ENCODE measurements at regions not wholly inside any gene's neighbourhood (a gene's known extent, or its start where the extent isn't known, plus 50 kb on each side); places are given as distances from the start of the nearest gene placed in this dataset.

DNA sequence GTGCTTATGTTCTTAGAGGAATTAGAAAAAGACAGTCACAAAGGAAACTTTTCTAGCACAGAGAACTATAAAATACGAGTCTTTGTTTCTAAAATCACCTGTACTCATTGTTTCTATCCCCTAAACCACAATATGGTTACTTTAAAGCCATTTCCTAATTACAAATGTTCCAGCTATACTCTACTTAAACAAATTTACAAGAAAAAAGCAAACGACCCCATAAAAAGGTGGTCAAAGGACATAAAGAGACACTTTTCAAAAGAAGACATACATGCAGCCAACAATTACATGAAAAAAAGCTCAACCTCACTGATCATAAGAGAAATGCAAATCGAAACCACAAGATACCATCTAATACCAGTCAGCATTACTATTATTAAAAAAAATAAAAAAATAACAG lies 447.3 kb downstream of the RAB28 start:
- no peak for DNase-seq

DNA sequence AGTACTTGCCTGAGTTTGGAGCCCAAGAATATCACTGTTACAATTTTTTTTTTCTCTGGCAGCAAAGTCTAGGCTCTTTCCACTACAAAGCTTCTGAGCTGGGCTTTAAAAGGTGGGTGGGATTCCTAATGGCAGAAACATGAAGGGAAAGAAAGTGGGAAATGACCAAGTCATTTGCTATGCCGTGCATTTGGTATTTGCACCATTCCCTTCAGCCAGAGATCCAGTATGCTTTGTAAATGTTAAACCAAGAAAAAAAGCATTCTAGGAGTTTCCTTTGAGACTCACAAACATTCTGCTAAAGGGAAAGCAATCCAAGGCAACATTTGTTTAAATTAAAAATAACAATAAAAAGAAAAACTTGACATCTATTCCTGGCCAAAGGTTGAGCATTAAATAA lies 451.2 kb downstream of the RAB28 start:
- peak; percentile 31 for DNase-seq

DNA sequence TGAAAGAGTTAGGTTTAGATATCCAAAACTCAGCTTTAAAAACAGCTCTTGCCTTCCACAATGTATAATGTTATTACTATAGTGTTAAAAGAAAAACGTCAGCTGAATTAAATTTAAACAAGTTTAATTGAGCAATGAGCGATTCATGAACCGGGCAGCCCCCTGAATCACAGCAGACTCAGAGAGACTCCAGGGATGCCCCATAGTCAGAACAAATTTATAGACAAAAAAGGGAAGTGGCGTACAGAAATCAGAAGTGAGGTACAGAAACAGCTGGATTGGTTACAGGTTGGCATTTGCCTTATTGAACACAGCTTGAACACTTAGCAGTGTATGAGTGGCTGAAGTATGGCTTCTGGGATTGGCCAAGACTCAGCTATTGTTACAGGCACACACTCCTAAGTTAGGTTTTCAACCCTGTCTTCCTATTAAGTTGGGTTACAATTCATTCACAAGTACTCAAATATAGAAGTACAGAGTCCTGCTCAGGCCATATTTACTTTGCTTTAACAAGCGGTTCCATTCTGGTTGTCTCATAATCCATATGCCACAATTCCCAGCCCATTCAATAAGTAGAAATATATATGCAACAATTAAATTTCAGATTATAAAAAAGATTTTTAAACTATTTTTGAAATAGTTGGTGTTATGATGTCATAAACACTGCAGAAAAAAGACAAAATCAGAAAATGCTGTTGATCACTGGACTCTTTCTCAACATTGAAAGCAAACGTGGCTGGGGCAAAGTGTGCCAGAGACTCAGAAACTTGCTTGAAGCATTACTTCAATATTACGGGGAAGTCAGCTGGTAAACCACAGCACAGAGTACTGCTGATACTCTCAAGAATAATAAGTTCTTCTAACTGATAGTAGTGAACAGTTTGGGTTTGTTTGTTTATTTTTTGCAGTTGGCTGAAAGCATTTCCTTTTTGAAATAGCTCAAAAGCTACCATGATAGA lies 459.7 kb downstream of the RAB28 start:
- no peak for DNase-seq

DNA sequence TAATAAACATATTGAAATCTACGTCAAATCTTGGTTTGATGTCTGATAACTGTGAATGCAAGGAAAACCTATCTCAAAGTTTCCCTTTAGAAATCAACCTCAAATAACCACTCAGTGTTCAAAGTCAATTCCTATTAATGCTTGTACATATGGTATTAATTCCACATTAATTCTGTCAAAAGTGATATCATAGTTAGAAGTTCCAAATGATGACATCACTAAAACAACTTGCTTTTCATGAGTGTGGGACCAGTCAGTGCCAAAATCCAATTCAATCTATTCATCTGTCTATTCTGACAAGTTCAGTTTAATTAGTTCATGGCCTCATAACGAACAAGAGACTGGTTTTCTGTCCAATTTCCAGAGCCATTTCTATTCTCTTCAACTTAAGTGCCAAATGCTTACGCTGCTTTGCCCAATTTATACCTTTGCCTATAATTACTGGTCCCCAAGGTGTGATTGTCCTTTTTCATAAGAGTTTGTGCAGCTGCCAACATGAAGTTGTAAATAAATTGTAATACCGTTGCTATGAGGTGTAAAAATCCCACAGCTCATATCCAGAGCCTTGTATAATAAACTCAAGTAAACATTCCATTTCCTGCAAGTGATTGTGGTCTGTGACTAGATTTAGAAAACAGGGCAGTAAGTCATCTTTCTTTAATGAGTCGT lies 476.2 kb downstream of the RAB28 start:
- no peak for DNase-seq

DNA sequence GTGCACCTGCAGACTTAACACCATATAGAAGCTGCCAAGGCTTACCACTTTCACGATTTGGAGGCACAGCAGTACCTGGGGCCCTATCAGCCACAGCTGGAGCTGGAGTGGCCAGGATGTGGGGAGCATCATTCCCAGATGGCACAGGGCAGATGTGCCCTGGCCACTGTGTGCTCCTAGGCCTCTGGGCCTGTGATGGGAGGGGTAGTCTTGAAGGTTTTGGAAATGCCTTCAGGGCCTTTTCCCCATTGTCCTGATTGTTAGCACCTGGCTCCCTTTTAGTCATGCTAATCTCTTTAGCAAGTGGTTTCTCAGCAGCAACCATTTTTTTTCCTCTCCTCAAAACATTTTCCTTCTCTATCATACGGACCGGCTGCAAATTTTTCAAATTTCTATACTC lies 490.2 kb downstream of the RAB28 start:
- no peak for DNase-seq

DNA sequence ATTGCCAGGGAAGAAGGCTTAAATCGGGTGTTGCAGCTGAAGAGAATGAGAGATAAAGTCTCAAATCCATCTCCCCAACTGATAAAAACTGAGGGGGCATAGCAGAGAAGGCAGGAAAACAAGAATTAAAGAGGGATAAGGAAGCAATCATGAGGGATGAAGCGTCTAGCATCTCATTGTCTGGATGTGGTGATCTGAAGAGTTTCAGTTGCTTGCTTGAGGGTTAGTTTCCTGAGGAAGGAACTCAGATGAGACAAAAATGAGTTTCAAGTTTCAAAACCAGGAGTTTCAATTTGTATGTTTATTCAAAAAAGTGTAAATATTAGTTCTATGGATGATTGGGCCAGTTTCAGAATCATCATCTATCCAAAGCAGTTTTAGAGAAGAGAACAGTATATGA lies 496.9 kb downstream of the RAB28 start:
- DNase-seq, result no peak

DNA sequence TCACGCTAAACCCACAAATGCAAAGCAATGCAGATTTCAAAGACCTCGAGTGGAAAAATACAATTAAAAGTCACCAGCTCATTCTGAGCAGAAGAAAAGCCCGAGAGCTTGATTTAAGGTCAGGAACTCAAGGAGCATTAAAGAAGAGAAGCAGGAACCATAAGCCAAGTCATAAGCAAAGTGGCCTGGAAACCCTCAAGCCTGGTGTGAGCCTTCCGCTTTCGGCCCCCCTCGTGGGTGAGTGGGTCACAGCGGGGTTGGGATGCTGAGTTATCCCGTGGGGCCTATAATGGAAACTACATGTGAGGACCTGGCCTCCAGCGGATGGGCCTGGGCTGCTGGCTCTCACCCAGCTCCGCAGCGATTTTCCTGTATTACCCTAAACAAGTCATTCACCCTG lies 504.3 kb downstream of the RAB28 start:
- DNase-seq, result peak; percentile 18

DNA sequence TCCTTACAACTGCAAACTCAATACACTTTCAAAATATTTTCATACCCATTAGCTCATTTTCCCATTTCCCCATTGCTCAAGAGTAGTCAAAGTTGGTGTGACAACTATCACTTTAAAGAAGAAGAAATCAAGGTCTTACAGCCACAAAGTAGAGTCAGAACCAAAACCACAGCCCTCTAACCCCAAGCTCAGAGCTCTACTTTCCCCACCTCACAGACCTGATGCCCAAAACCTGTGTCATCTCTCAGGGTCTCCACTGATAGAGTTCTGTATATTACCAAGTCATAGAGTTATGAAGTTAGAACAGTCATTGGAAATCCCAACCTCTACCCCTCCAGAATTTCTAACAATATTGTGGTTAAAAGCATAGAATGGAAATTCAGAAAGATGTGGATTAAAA lies 505.8 kb downstream of the RAB28 start:
- DNase-seq, result no peak

DNA sequence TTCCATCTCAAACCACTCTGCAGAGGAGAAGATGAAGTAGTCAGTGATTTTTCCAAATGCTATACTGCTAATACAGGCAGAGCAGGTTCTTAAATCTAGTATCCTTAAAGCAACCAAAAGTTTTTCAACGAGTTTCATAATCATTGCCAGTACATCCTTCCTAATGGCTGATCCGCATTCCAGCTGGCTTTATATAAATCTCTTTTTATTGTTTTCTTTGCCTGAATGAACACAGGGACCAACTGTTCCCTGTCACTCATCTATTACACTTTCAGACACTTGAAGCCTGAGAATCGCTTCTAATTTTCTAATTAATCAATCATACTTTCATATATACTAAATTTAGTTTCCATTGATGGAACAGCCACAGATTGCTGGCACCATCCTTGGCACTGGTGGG lies 508.6 kb downstream of the RAB28 start:
- no peak for DNase-seq

DNA sequence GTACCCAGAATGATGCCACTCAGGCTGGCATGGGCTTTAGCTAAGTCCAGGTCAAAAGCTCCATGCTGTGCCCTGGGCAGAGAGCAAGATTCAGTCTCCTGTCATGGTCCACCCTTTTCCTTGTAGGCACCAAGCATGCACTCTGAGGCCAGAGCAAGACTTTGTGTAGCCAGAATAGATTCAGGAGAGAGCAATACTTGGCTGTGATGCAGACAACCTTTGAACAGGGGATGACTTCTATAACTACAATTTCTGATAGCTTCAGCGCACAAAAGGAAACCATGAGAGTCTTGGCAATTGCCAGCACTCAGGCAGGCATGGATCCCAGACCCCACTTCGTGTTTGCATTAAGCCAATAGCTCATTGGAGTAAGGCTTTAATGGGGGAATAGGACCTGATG lies 510.6 kb downstream of the RAB28 start:
- DNase-seq, result no peak

DNA sequence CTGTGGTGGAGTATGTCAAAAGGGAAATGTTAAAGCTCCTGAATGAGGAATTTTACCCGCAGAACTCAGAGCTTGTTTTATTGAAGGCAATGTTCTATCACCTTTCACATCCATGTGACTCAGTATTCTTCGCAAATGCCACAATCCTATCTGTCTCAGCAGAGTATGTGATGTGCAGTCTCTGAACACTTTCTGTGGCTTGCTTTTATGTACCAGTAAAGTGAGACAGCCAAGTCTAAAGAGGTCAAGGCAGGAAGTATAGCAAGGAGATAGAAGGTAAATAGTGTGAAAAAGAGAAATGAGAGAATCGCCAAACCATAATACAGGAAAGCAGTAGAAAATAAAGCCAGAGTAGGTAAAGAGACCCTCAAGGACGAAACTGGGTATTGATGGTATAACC lies 515.8 kb downstream of the RAB28 start:
- no peak for DNase-seq

DNA sequence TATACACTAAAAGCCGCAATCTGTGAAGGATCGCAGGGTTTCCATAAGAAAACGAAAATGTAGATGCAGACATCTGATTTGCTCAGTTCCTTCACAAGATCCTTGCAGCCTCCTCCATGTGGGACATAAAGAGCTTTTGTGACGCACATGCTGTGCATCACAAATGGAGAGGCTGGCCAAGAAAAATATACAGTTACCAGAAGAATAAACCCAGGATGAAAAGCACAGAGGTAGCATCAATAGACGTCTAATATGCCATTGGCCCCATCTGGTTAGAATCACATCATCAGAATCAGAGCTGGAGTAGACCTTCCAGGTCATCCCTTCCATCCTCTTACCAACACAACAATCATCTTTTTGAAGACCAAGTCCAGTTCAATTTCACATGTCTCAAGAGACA lies 517.4 kb downstream of the RAB28 start:
- DNase-seq, result no peak

DNA sequence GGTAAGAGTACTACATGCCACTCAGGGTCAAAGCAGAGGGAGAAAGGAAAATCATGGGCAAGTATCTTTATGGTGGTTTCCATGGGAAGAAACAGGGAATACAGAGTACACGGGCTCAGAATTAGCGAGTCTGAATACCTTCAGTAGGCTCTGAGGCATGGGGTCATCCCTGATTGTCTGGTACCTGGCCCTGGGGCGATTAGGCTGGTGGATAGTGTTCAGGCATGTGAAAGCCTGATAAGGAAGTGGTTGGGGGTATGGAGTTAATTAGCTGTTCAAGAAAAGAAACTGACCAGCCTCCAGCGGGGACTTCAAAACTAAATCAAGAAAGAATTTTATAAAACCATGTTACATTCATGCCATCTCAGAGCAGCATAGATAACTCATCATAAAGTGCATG lies 518.8 kb downstream of the RAB28 start:
- no peak for DNase-seq

DNA sequence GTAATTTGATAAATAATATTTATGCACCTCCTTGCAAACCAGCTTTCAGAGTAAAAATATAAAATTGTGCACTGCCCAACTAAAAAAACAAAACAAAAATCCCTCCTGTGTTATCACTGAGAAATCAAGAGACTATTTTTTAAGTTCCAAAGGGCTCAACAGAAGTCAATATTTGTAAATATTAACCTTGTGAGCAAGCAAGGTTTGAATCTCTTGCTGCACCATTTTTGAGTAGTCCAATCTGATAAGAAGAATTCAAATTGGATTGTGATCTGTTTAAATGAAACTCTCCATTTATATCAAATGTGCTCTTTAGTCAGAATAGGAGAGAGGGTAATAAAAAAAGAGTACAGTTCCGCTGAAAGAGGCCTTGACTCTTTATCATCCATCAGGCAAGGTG lies 520.2 kb downstream of the RAB28 start:
- no peak for DNase-seq

DNA sequence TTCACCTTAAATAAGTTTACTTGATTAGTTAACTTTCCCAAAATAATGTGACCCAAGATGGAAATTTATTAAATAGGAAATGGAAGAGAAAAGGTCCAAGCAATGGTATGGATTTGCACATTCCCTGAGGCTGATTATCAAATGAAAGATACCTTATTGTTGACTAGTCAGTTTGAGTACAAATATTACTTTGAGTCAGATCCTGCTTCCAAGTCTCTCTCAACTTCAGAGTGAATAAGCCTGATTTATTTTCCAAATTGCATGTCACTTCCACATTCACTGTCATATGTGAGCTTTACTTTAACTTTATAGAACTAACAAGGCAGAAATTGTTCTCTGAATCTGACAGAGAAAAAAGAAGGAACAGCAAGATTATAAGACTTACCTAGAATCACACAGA lies 520.8 kb downstream of the RAB28 start:
- no peak for DNase-seq

DNA sequence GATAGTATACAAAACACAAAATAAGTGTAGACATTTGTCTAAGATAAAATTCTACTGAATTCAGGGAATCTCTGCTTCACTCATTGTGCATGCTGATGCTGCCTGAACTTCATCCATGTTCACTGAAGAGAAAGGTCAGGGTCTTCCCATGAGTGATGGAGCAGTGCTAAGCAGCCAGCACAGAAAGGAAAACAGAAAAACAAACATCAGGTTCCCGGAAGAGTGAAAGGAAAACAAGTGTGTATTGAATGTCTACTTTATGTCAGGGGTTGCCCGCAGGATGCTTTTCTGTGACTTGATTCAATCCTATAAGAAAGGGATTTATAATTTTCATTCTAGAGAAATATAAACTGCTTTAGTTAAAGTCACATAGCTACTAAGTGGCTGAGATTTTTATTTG lies 522.4 kb downstream of the RAB28 start:
- DNase-seq, result no peak

DNA sequence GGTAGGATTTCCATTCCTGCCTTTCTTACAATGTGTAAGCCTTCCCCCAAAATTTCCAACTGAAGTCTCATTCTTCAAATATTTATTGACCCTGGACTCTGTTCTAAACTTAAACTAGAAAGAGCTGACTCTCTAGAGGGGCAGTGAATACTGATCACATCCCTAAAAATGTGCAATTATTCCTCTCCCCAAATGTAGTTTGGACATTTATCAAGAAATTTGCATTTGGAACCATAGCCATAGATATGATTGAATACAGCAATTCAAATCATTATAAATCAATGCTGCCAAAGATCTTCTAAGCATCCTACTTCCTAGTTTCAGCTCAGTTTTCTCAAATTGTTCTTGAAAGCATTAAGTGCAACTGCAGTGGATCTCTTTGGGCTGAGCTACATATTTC lies 525.7 kb downstream of the RAB28 start:
- no peak for DNase-seq

DNA sequence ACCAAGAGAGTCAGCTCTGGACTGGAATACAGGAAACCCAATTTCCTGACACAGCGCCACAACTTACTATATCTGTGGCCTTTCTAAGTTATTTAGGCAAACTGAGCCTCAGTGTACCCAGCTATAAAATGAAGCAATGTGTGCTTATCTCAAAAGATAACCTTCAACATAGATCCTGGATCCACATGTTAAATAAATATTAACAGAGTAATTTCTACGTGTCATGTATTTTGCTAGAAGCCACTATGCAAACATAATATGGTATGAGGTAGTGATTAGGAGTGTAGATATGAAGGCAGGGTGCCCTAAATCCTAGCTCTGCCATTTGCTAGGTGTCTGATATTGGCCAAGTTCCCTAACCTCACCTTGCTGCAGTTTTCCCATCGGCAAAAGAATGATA lies 527.0 kb downstream of the RAB28 start:
- no peak for DNase-seq

DNA sequence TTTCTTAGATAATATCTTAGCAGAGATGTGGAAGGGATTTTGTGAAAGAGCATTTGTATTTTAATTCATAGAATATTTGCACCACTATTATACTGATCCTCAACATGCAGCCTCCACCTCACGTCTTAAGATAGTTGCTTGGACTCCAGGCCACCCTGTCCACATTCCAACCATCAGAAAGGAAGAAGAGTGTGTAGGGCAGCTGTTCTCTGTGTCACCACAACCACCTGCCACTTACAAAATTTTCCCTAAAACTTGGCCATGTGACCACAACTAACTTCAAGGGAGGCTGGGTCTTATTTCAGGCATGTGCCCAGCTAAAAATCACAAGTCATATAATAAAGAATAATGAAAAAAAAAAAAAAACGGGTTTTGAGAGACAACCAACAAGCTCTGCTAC lies 528.1 kb downstream of the RAB28 start:
- DNase-seq, result no peak

DNA sequence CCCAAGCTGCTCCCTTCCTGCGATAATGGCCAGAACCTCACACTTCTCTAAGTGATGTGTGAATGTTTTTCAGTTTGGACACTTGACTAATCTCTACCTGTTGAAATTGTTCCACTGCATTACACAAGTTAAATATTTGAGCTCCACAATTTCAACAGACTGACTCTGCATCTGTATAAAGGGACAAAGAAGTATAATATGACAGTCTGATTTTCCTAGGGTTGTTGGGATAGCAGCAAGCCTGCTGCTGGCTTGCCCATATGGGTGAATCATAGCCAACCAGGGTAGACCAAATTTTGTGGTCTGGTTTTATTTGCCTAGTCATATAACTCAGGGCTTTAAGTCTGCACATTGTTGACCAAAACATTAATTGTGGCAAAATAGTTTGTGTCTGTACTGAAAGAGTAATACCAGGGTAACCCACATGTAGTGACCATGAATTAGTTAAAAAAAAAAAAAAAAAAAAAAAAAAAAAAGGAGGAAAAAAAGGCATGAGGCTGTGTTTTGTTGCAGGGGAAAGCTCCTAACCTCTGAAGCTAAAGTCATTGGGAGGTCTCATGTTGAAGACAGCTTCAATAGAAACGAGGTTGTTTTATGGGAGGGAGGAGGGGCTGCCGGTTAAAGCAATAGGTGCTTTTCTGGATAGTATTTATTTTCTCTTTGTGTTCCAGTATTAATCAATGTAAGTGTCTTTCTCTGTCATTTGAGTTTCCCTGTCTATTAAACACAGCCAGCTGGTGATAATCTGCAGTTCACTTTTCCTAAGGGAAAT lies 534.2 kb downstream of the RAB28 start:
- no peak for DNase-seq

DNA sequence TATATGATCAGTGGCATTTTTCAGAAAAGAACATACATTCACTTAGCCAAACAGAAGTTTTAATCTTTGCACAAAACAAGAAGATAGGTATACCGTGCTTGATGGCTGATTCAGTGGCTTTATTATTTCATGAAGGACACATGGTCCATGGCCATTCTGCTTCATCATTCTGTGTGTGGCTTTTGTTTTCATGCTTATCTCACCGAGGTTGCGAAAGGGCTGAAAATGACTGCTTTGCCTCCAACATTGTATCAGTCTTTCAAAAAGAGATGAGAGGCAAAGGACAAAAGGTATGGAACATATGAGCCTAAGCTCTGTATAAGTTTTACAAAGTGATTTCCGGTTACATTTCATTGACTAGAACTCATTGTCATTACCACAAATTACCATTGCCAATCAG lies 541.1 kb downstream of the RAB28 start:
- no peak for DNase-seq

DNA sequence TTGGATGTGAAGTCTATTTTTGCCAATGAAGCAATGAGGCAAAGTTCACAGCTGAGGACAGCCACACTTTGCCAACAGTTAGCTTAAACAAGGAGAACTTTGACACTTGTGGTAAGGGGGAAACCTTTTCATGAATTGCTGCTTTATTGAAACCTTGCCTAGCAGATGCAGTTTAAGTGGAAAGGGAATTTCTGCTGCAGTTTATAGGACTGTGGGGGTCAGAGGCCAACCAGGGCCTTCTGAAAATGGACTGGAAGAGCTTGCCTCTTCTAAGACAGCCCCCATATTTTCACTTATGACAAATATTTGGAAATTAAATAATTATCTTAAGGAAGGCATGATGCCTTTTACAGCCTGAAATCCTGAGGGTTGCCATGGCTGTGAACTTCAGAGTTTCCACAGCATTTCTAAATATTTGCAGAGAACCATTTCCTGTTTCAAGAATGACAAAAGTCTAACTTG lies 550.3 kb downstream of the RAB28 start:
- DNase-seq, result no peak

DNA sequence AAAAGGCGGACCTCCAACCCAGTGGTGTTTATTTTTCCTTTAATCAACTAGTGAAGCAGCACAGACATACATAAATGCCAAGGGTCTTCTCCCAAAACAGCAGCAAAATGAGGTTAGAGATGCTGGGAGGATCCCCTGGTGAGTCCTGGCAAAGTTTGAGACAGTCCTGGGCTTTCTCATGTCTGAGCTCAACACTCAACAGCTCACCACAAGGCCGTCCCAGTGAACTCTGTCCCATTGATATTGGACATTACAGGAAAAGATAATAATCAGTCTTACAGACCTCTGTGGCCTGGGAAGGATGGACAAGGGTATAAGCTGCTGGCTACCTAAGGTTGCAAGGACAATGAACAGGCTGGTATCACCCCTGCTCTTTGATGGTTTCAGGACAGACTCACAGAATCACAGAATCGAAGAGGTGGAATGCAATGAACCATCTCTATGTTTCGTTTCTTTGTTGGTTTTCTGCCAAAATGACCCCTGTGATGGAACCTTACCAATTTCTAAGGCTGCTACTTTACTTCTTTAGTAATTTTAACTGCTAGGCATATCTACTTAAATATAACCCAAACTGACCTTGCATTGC lies 551.8 kb downstream of the RAB28 start:
- DNase-seq, result no peak
